HepG2 (cell line): ENCODE measurements at regions not wholly inside any gene's neighbourhood (a gene's known extent, or its start where the extent isn't known, plus 50 kb on each side); places are given as distances from the start of the nearest gene placed in this dataset.

Source experiments
- ATAC-seq: fragments of 200-7000 bp; cut with Tn5 transposase; 3 replicates; pipeline ENCODE4 v1.9.1; 2020; ENCODE audit warnings: mild to moderate bottlenecking, moderate library complexity
- BruUV-seq: library from RNA; stranded (reverse); fragments of 400-500 nt; replicated peaks from 2 replicates; lab custom pipeline; 2021; lab: Mats Ljungman, UMichigan
- CTCF ChIA-PET: fragments of 300-600 bp; formaldehyde crosslinking; extraction: SDS; loops from one replicate; lab custom pipeline; 2021; ENCODE audit warnings: low total read pairs, inconsistent platforms, low intra/inter-chr PET ratio; lab: Yijun Ruan, JAX
- POLR2A ChIA-PET: fragments of 350-600 bp; sonication (Branson Sonifier 250); formaldehyde crosslinking; loops from one replicate; lab custom pipeline; 2020; ENCODE audit warnings: antibody characterized with exemption, inconsistent platforms; lab: Yijun Ruan, JAX
- DNase-seq: peaks from one replicate; pipeline ENCODE4 v3.0.0-alpha.2; 2015; ENCODE audit warnings: low spot score
- FAIRE-seq: peaks from 3 replicates; lab custom pipeline; 2011; peaks lifted over from hg19 to GRCh38; lab: Jason Lieb, UNC
- H2AFZ ChIP-seq: one replicate; pipeline ENCODE4 v1.6.1; 2011; ENCODE audit warnings: low read length, inconsistent platforms
- H3K27ac ChIP-seq: fragments of 300-600 bp; 3 replicates; pipeline ENCODE4 v1.8.0; 2011; ENCODE audit warnings: mixed run types, mild to moderate bottlenecking, mixed read lengths, low read length, inconsistent platforms; ENCODE audit not compliant: insufficient read depth; ENCODE audit errors: extremely low read length
- H3K27me3 ChIP-seq, 2 experiments: fragments of 200-600 bp in 1 of 2; 2 replicates in 1 of 2; 3 replicates in 1 of 2; pipeline versions ENCODE4 v1.6.0 to v1.8.0; 2011; ENCODE audit warnings: low read length in 2 of 2, mild to moderate bottlenecking in 2 of 2, moderate library complexity in 2 of 2, inconsistent platforms in 1 of 2; ENCODE audit not compliant: insufficient read depth in 2 of 2, control insufficient read depth in 1 of 2
- H3K36me3 ChIP-seq, 2 experiments: fragments of 200-600 bp in 1 of 2; replicated peaks in 1 of 2; 2 replicates in 1 of 2; 3 replicates in 1 of 2; pipeline versions ENCODE4 v1.5.1 to v1.8.0; 2011; ENCODE audit warnings: low read length in 2 of 2, inconsistent platforms in 1 of 2; ENCODE audit not compliant: insufficient read depth in 2 of 2, control insufficient read depth in 1 of 2
- H3K4me1 ChIP-seq: 2 replicates; pipeline ENCODE4 v1.5.1; 2012; ENCODE audit warnings: low read length, inconsistent platforms; ENCODE audit not compliant: insufficient read depth
- H3K4me2 ChIP-seq: 2 replicates; pipeline ENCODE4 v1.6.0; 2011; ENCODE audit warnings: low read depth, low read length, inconsistent platforms
- H3K4me3 ChIP-seq, 3 experiments: fragments of 200-600 bp in 1 of 3; sonication (generic), shearing (Covaris generic) in 1 of 3; replicated peaks in 1 of 3; 2 replicates each; pipeline ENCODE4 v1.5.1; 2011 to 2016; ENCODE audit warnings: low read length in 3 of 3, inconsistent platforms in 2 of 3, low read depth in 2 of 3, mild to moderate bottlenecking in 2 of 3, control low read depth in 1 of 3, mixed read lengths in 1 of 3; ENCODE audit not compliant: insufficient read depth in 1 of 3
- H3K79me2 ChIP-seq: one replicate; pipeline ENCODE4 v1.6.1; 2011; ENCODE audit warnings: low read length, inconsistent platforms; ENCODE audit not compliant: insufficient read depth
- H3K9ac ChIP-seq: 2 replicates; pipeline ENCODE4 v1.6.0; 2011; ENCODE audit warnings: mild to moderate bottlenecking, low read depth, low read length, inconsistent platforms; ENCODE audit not compliant: insufficient read depth
- H3K9me3 ChIP-seq: 2 replicates; pipeline ENCODE4 v1.5.1; 2012; ENCODE audit warnings: mild to moderate bottlenecking, low read length
- H4K20me1 ChIP-seq: 2 replicates; pipeline ENCODE4 v1.6.0; 2011; ENCODE audit warnings: inconsistent platforms, mild to moderate bottlenecking, low read length, moderate library complexity; ENCODE audit not compliant: insufficient read depth
- AKNA ChIP-seq: sonication (generic); formaldehyde crosslinking; IDR thresholded peaks from 2 replicates; pipeline ENCODE4 v1.4.0; 2020; ENCODE audit warnings: missing genetic modification reagents, borderline replicate concordance
- BCLAF1 ChIP-seq: fragments of 450-650 bp; IDR thresholded peaks from 2 replicates; pipeline ENCODE4 v1.6.1; 2017; ENCODE audit warnings: mild to moderate bottlenecking
- CSRNP2 ChIP-seq: sonication (generic); formaldehyde crosslinking; conservative IDR thresholded peaks from 2 replicates; pipeline ENCODE4 v1.8.0; 2022; ENCODE audit warnings: low read depth, missing genetic modification reagents
- RORA ChIP-seq: sonication (generic); formaldehyde crosslinking; IDR thresholded peaks from 2 replicates; pipeline ENCODE4 v1.5.0; 2020; ENCODE audit warnings: mild to moderate bottlenecking, missing genetic modification reagents, moderate library complexity
- TBX2 ChIP-seq: sonication (generic); formaldehyde crosslinking; IDR thresholded peaks from 2 replicates; pipeline ENCODE4 v1.5.0; 2020; ENCODE audit warnings: missing genetic modification reagents, mild to moderate bottlenecking, borderline replicate concordance
- ZFP62 ChIP-seq: sonication (generic); formaldehyde crosslinking; IDR thresholded peaks from 2 replicates; pipeline ENCODE4 v1.4.0; 2020; ENCODE audit warnings: missing genetic modification reagents
- ZFYVE20 ChIP-seq: sonication (generic); formaldehyde crosslinking; IDR thresholded peaks from 2 replicates; pipeline ENCODE4 v1.8.0; 2023; ENCODE audit warnings: low read depth, mild to moderate bottlenecking, moderate library complexity, missing genetic modification reagents, borderline replicate concordance
- ZNF121 ChIP-seq: sonication (generic); formaldehyde crosslinking; IDR thresholded peaks from 2 replicates; pipeline ENCODE4 v1.5.0; 2020; ENCODE audit warnings: mild to moderate bottlenecking, missing genetic modification reagents
- ZNF7 ChIP-seq: IDR thresholded peaks from 2 replicates; pipeline ENCODE4 v1.6.1; 2016; ENCODE audit warnings: missing biosample characterization, missing genetic modification reagents
- ZNF709 ChIP-seq: sonication (generic); formaldehyde crosslinking; IDR thresholded peaks from 2 replicates; pipeline ENCODE4 v1.5.0; 2020; ENCODE audit warnings: mild to moderate bottlenecking, missing genetic modification reagents
- ZXDC ChIP-seq: sonication (generic); formaldehyde crosslinking; IDR thresholded peaks from 2 replicates; pipeline ENCODE4 v1.5.0; 2020; ENCODE audit warnings: mild to moderate bottlenecking, missing genetic modification reagents
- WGBS: methylation state at CpG from one replicate; pipeline ENCODE4 v1.1.6; 2017; ENCODE audit warnings: low lambda C conversion rate; 5-methylcytosine and 5-hydroxymethylcytosine counted together
- in situ Hi-C: cut with HindIII; loops from 2 replicates; pipeline ENCODE4 v1.10.0; 2017; ENCODE audit warnings: low pct_unique_long_range_greater_than_20kb; ENCODE audit not compliant: extremely low pct_ligation_motif_present
- intact Hi-C: fragments of 100-400 bp; cut with micrococcal nuclease; formaldehyde crosslinking; loops from one replicate; pipeline ENCODE4 v1.10.0; 2022; ENCODE audit not compliant: unreplicated experiment

GRCh38 chr6:22219925-22220324 lies 76.9 kb downstream of the PRL start:
- 15% methylated on average over 6 of the region's 6 CpGs for whole genome bisulfite sequencing
- no peak for TF ChIP-seq ZNF7
- TF ChIP-seq ZFYVE20 (CRISPR knock-in tag), result no peak
- no peak for TF ChIP-seq ZNF121 (CRISPR knock-in tag)
- TF ChIP-seq AKNA (CRISPR knock-in tag), result no peak
- no peak for TF ChIP-seq TBX2
- no peak for TF ChIP-seq RORA (CRISPR knock-in tag)
- TF ChIP-seq ZNF709 (CRISPR knock-in tag), result no peak
- TF ChIP-seq CSRNP2 (CRISPR knock-in tag), result no peak
- no peak for TF ChIP-seq ZXDC
- no peak for TF ChIP-seq ZFP62 (CRISPR knock-in tag)
- TF ChIP-seq BCLAF1, result no peak
- Histone ChIP-seq H3K27ac (no peak overlapping the region), H3K36me3 (no peaks in the 10 kb centered on the region), H3K4me1 (no peaks in the 10 kb centered on the region), H2AFZ (no peak overlapping the region), H3K27me3 (no peaks in the 10 kb centered on the region), H3K4me3 (no peak overlapping the region), H3K9ac (no peak overlapping the region), H4K20me1 (no peaks in the 10 kb centered on the region), H3K4me2 (no peak overlapping the region), H3K9me3 (peaks cover 44% of the 10 kb centered on the region), H3K79me2 (no peaks in the 10 kb centered on the region)
- POLR2A ChIA-PET, result no interaction called here
- ATAC-seq, result no peak
- in situ Hi-C loops (no loop called here), intact Hi-C loops (no loop called here)
- FAIRE-seq, result no peak
- no TSS peak for BruUV-seq
- no peak for DNase-seq
- CTCF ChIA-PET, result no interaction called here
